Mesothelial cell of epicardium (in vitro differentiated cells): ENCODE measurements at regions not wholly inside any gene's neighbourhood (a gene's known extent, or its start where the extent isn't known, plus 50 kb on each side); places are given as distances from the start of the nearest gene placed in this dataset.
A peak's percentile ranks its signal among the peaks of the same experiment; 100 is the strongest.

Source experiments
- DNase-seq, 2 experiments: peaks; one replicate each; pipeline ENCODE4 v3.0.0; 2021; ENCODE audit warnings: low spot score in 2 of 2; ENCODE audit not compliant: unreplicated experiment in 2 of 2
- H3K27ac Mint-ChIP-seq: 2 replicates; pipeline ENCODE4 v1.8.0; 2021; ENCODE audit warnings: mixed read lengths
- H3K27me3 Mint-ChIP-seq: 2 replicates; pipeline ENCODE4 v1.8.0; 2021; ENCODE audit warnings: low read depth, mixed read lengths
- H3K36me3 Mint-ChIP-seq: 2 replicates; pipeline ENCODE4 v1.8.0; 2021; ENCODE audit warnings: mixed read lengths
- H3K4me1 Mint-ChIP-seq: 2 replicates; pipeline ENCODE4 v1.8.0; 2021; ENCODE audit warnings: mixed read lengths
- H3K4me3 Mint-ChIP-seq: 2 replicates; pipeline ENCODE4 v1.8.0; 2021; ENCODE audit warnings: mild to moderate bottlenecking, moderate library complexity, mixed read lengths
- H3K9me3 Mint-ChIP-seq: 2 replicates; pipeline ENCODE4 v1.8.0; 2021; ENCODE audit warnings: mixed read lengths
- CTCF ChIP-seq: fragments of 200-600 bp; sonication (generic); IDR thresholded peaks from one replicate; pipeline ENCODE4 v1.5.0; 2021; ENCODE audit warnings: antibody characterized with exemption; ENCODE audit not compliant: unreplicated experiment

- Mint-ChIP-seq H3K4me3 (peak overlapping the region; percentile 83), H3K27me3 (no peaks in the 10 kb centered on the region), H3K4me1 (peaks cover 42% of the 10 kb centered on the region), H3K9me3 (no peaks in the 10 kb centered on the region), H3K27ac (peak overlapping the region; percentile 88), H3K36me3 (no peaks in the 10 kb centered on the region)
- DNase-seq, result no peak
- TF ChIP-seq CTCF, result no peak
Observed at GRCh38 chr14:71321574-71322315, 414.5 kb downstream of the PCNX1 start.

- no peak for DNase-seq
- Mint-ChIP-seq H3K36me3 (no peaks in the 10 kb centered on the region), H3K9me3 (no peaks in the 10 kb centered on the region), H3K4me3 (peak overlapping the region; percentile 22), H3K27me3 (no peaks in the 10 kb centered on the region), H3K4me1 (peaks cover 42% of the 10 kb centered on the region), H3K27ac (no peak overlapping the region)
- no peak for TF ChIP-seq CTCF
Observed at GRCh38 chr14:71322655-71323250, 415.5 kb downstream of the PCNX1 start.

- no peak for TF ChIP-seq CTCF
- Mint-ChIP-seq H3K9me3 (peaks cover 3% of the 10 kb centered on the region), H3K4me3 (no peak overlapping the region), H3K36me3 (peaks cover 2% of the 10 kb centered on the region), H3K27me3 (no peaks in the 10 kb centered on the region), H3K4me1 (peaks cover 37% of the 10 kb centered on the region), H3K27ac (no peak overlapping the region)
- DNase-seq, result no peak
Observed at GRCh38 chr14:71324767-71325272, 417.6 kb downstream of the PCNX1 start.

GRCh38 chr14:71327691-71328090 is 420.4 kb downstream of the PCNX1 start:
- DNase-seq, result no peak
- H3K4me3 Mint-ChIP-seq, result no peak overlapping the region
- H3K9me3 Mint-ChIP-seq, result peaks cover 3% of the 10 kb centered on the region
- H3K27me3 Mint-ChIP-seq, result no peaks in the 10 kb centered on the region
- TF ChIP-seq CTCF, result no peak
- no peak overlapping the region for H3K27ac Mint-ChIP-seq
- peaks cover 23% of the 10 kb centered on the region for H3K4me1 Mint-ChIP-seq
- peaks cover 7% of the 10 kb centered on the region for H3K36me3 Mint-ChIP-seq

GRCh38 chr14:71328183-71328582 is 420.9 kb downstream of the PCNX1 start:
- Mint-ChIP-seq H3K4me1 (peaks cover 18% of the 10 kb centered on the region), H3K36me3 (peaks cover 7% of the 10 kb centered on the region), H3K4me3 (no peak overlapping the region), H3K9me3 (peaks cover 3% of the 10 kb centered on the region), H3K27me3 (no peaks in the 10 kb centered on the region), H3K27ac (no peak overlapping the region)
- DNase-seq, result no peak
- TF ChIP-seq CTCF, result no peak
